ENCODE measurements at regions not wholly inside any gene's neighbourhood (a gene's known extent, or its start where the extent isn't known, plus 50 kb on each side); places are given as distances from the start of the nearest gene placed in this dataset.

GRCh38 chr11:15654451-15654850, 539.7 kb downstream of the INSC start (continued):
- TF ChIP-seq SP1 (IDR thresholded peaks at IDR 0.05; ENCODE audit: low read depth) (no peak), ELF1 (IDR thresholded peaks at IDR 0.05; ENCODE audit: borderline replicate concordance, low read depth) (no peak), ZFX (IDR thresholded peaks at IDR 0.05) (no peak), FOSL1 (IDR thresholded peaks at IDR 0.05; ENCODE audit: low read depth) (no peak), EZH2 (IDR thresholded peaks at IDR 0.05) (no peak)

- RAD21 ChIA-PET (ENCODE audit: low non-redundant PET in 1 of 2, low total read pairs in 2 of 2, uncharacterized antibody in 2 of 2, unreplicated experiment in 2 of 2): no interaction called here
- no peak overlapping the region for H3K4me3 ChIP-seq (replicated peaks in 1 of 2; ENCODE audit: low read depth in 1 of 2, low read length in 2 of 2)
- no peak for DNase-seq (ENCODE audit: low read depth, low spot score)
- TF ChIP-seq, protein P1, sequence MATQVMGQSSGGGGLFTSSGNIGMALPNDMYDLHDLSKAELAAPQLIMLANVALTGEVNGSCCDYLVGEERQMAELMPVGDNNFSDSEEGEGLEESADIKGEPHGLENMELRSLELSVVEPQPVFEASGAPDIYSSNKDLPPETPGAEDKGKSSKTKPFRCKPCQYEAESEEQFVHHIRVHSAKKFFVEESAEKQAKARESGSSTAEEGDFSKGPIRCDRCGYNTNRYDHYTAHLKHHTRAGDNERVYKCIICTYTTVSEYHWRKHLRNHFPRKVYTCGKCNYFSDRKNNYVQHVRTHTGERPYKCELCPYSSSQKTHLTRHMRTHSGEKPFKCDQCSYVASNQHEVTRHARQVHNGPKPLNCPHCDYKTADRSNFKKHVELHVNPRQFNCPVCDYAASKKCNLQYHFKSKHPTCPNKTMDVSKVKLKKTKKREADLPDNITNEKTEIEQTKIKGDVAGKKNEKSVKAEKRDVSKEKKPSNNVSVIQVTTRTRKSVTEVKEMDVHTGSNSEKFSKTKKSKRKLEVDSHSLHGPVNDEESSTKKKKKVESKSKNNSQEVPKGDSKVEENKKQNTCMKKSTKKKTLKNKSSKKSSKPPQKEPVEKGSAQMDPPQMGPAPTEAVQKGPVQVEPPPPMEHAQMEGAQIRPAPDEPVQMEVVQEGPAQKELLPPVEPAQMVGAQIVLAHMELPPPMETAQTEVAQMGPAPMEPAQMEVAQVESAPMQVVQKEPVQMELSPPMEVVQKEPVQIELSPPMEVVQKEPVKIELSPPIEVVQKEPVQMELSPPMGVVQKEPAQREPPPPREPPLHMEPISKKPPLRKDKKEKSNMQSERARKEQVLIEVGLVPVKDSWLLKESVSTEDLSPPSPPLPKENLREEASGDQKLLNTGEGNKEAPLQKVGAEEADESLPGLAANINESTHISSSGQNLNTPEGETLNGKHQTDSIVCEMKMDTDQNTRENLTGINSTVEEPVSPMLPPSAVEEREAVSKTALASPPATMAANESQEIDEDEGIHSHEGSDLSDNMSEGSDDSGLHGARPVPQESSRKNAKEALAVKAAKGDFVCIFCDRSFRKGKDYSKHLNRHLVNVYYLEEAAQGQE (IDR thresholded peaks at IDR 0.05; ENCODE audit: low read depth): no peak
- TF ChIP-seq SIN3A (IDR thresholded peaks at IDR 0.05; ENCODE audit: low read depth): no peak
- no peak for TF ChIP-seq JUND (IDR thresholded peaks at IDR 0.05)
- TF ChIP-seq SP1 (IDR thresholded peaks at IDR 0.05; ENCODE audit: low read depth): no peak
- no peak for TF ChIP-seq YY1 (IDR thresholded peaks at IDR 0.05; ENCODE audit: extremely low read depth, insufficient replicate concordance, low read depth, low read length)
- TF ChIP-seq, protein P2, sequence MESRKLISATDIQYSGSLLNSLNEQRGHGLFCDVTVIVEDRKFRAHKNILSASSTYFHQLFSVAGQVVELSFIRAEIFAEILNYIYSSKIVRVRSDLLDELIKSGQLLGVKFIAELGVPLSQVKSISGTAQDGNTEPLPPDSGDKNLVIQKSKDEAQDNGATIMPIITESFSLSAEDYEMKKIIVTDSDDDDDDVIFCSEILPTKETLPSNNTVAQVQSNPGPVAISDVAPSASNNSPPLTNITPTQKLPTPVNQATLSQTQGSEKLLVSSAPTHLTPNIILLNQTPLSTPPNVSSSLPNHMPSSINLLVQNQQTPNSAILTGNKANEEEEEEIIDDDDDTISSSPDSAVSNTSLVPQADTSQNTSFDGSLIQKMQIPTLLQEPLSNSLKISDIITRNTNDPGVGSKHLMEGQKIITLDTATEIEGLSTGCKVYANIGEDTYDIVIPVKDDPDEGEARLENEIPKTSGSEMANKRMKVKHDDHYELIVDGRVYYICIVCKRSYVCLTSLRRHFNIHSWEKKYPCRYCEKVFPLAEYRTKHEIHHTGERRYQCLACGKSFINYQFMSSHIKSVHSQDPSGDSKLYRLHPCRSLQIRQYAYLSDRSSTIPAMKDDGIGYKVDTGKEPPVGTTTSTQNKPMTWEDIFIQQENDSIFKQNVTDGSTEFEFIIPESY (IDR thresholded peaks at IDR 0.05; ENCODE audit: extremely low read depth, insufficient replicate concordance, low read length): no peak
- TF ChIP-seq EZH2 (IDR thresholded peaks at IDR 0.05): no peak
- TF ChIP-seq ZFX (IDR thresholded peaks at IDR 0.05): no peak
- TF ChIP-seq, protein P3, sequence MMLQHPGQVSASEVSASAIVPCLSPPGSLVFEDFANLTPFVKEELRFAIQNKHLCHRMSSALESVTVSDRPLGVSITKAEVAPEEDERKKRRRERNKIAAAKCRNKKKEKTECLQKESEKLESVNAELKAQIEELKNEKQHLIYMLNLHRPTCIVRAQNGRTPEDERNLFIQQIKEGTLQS (IDR thresholded peaks at IDR 0.05): no peak
- TF ChIP-seq TCF7L2 (IDR thresholded peaks at IDR 0.05; ENCODE audit: borderline replicate concordance, extremely low read depth, insufficient read depth, insufficient read length): no peak
- TF ChIP-seq, protein P4, sequence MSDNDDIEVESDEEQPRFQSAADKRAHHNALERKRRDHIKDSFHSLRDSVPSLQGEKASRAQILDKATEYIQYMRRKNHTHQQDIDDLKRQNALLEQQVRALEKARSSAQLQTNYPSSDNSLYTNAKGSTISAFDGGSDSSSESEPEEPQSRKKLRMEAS (IDR thresholded peaks at IDR 0.05): no peak
- TF ChIP-seq SRF (IDR thresholded peaks at IDR 0.05; ENCODE audit: low read depth): no peak
- TF ChIP-seq POLR2A (IDR thresholded peaks at IDR 0.05; ENCODE audit: borderline replicate concordance, extremely low read depth, insufficient read depth, insufficient read length): no peak
- H3K36me3 ChIP-seq (ENCODE audit: control insufficient read depth in 1 of 2, insufficient read depth in 2 of 2, low read length in 2 of 2): no peaks in the 10 kb centered on the region
- POLR2A ChIA-PET: no interaction called here
- no peaks in the 10 kb centered on the region for H4K20me1 ChIP-seq (ENCODE audit: insufficient read depth)
- no peaks in the 10 kb centered on the region for H3K79me2 ChIP-seq (ENCODE audit: insufficient read depth, low read length)
- intact Hi-C loops (cut with micrococcal nuclease): no loop called here
- CTCF ChIA-PET: no interaction called here
- peaks cover 1 to 2% of the 10 kb centered on the region in 2 experiments; a peak in 3 of 4 replicates for H3K4me1 ChIP-seq (ENCODE audit: control insufficient read depth in 1 of 2, insufficient read depth in 2 of 2, low read length in 2 of 2)
- no peak overlapping the region for H3K4me2 ChIP-seq (ENCODE audit: low read length)
- H3K9ac ChIP-seq (ENCODE audit: low read length): no peak overlapping the region
- H2AFZ ChIP-seq (ENCODE audit: low read depth, low read length, poor library complexity, severe bottlenecking): no peak overlapping the region
- no peak overlapping the region for H3K27ac ChIP-seq (ENCODE audit: low read depth, low read length)
- ATAC-seq: no peak
- no TSS peak for BruUV-seq (replicated peaks)
- no peaks in the 10 kb centered on the region for H3K9me3 ChIP-seq (ENCODE audit: control insufficient read depth in 1 of 2, insufficient read depth in 1 of 2, low read depth in 1 of 2, low read length in 2 of 2)
- no peaks in the 10 kb centered on the region for H3K9me2 ChIP-seq (ENCODE audit: insufficient read depth)
- peaks cover 9% of the 10 kb centered on the region; the same call in 1 of the 2 replicates for H3K27me3 ChIP-seq (ENCODE audit: insufficient read depth, low read length)
These were observed 540.8 kb downstream of the INSC start for GRCh38 chr11:15655552-15655951.

All from HCT116 (cell line).